ENCODE measurements at regions not wholly inside any gene's neighbourhood (a gene's known extent, or its start where the extent isn't known, plus 50 kb on each side); places are given as distances from the start of the nearest gene placed in this dataset.
"Not testable (repeated sequence)": the region's sequence is repeated elsewhere in the genome, so short reads cannot be mapped to it uniquely, and the experiment has no call there.

DNA sequence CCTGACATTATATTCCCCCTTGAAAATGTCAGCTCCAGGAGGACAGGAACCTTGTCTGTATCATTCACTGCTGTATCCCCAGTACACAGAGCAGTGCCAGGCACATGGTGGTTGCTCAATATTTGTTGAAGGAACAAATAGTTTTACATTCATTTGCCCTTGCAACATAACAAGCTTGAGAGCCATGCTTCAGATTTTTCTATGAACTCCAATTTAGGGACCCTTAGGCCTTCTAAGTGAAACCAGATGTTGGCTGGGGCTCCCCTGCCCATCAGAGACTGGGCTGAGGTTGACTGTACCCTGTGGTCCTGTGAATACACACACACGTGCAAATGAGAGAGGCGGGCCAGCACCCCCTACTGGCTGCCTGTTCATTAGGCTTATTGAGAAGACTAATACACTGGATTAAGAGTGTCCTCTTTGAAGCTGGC lies 214.9 kb upstream of the WWC1 start:
- DNase-seq = no peak

DNA sequence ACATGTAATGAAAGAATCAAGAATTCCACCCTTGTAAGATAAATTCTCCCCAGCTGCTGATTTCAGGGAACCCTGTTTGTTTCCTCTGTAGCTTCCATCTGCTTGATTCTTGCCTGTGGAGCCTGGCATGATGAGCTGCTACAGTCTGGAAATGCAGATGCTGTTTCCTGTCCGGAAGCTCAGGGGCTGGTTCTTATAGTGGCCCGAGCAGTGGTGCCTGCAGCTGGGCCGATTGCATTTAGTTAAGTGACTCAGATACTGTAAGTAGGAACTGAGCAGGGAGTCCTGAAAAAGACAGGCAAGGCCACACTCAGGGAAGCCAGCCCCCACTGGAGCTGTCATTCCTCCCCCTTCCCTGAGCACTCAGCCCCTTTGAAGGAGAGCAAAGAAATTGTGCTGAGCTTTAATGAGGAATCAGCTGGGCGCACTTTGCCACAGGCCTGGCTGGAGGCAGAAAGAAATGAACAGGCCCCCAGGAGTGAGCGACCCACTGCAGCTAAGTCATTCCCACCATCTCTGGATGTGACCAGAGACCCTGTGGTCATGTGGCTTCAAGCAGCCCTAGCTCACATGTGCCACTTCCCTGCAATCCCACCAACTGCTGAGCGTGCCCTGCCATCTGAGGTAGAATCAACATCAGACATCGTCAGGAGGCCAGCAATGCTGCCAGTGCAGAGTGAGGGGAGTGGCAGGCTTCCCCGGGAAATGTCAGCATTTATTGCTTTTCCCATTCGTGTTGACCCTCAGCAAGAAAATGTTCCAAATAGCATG lies 206.0 kb upstream of the WWC1 start:
- DNase-seq = no peak

DNA sequence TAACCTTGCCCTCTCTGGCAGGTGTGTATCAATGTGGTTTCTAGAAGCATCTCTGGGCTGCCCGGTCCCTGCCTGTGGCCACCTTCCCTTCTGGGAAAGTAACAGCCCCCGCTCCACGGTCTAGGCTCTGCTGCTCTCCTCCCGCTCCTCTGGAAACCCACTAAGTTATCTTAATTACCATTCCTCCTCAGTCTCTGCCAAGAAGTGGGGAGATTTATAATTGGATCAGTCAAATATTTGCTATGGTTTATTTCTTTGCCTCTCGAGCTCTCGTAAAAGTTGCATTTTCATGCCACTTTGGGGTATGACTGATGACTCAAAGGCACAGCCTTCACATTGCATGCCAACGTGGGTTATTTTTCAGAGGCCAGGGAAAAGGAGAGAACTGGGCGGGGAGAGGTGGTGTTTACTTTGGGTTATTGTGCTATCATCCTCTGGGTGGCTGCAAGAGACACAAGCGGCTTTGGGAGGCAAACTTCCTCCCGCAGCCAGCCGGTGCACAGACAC lies 205.3 kb upstream of the WWC1 start:
- no peak for DNase-seq

DNA sequence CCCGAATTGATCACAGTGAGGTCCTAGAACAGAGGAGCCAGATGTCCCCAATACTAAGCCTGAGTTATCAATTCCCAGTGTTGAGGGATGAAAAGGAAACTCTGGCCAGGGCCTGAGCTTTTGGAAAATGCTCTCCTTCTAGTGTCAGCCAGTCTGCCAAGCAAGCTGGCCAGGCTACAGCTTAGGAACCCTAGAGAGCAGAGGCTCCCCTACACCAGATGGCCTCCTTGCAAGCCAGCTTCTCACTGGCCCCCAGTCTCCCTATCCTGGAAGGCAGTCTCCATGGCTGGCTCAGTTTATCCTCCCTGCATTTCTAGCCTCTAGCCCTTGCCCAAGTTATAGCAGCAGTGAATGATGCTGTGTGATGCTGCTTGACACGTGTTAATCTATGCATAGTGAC lies 204.7 kb upstream of the WWC1 start:
- no peak for DNase-seq

DNA sequence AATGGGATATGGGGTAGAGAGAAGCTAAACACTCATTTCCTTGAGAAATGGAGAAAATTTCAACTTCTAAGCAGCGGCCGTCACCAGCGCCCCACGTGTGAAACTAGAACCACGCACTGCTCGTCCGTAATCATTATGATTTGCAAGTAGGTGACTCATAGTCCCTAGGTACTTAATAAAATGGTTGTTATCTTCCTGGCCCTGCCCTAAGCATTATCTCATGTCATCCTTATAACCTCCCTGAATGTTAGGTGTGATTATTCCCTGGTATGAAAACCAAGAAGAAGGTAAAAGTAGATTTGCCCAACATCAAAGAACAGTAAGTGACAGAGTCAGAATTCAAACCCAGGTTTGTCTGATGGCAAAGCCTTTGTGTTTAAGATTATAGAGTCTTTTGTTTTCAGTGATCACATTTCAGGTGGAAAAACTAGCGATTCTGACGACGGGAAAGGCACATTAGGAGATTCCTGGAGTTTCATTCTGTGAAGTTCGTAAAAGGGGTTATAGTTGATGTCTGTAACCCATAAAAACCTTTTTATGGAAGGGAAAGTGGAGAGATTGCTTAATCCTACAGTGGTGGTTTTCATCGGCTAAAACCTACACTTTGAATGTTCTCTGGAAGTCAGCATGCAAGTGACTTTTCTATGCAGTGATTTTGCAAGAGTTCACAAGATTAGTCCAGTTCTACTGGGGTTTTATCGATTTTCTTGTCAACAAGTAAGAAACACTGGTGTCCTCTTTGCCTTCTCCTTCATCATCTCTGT lies 202.9 kb upstream of the WWC1 start:
- no peak for DNase-seq

DNA sequence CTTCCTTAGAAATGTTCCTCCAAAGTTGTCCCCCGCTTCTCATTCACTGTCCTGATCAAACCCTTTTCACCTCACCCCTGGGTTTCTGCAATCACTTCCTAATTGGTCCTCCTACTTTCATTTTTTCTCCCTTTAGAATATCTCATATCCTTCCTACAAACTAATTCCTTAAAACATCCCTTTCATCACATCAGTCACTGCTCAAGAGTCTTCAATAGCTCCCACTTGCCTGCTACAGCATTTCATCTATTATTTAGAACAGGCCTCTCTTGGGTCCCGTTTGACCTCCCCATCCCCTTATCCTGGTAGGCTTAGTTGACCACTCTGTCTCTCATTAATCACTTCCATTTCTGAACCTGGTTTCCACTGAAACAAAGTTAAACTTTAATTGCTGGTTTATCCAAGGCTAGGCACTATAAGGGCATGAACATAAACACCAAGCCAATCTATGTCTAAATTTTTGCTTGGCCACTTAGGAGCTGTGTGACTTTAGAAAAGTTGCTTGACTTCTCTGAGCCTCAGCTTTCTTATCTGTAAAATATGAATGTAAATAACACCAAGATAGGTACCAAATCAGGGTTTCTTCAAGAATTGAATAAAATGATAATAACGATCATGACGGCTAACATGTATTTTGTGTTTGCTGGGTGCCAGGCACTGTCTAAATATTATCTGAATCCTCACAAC lies 202.1 kb upstream of the WWC1 start:
- DNase-seq = no peak

DNA sequence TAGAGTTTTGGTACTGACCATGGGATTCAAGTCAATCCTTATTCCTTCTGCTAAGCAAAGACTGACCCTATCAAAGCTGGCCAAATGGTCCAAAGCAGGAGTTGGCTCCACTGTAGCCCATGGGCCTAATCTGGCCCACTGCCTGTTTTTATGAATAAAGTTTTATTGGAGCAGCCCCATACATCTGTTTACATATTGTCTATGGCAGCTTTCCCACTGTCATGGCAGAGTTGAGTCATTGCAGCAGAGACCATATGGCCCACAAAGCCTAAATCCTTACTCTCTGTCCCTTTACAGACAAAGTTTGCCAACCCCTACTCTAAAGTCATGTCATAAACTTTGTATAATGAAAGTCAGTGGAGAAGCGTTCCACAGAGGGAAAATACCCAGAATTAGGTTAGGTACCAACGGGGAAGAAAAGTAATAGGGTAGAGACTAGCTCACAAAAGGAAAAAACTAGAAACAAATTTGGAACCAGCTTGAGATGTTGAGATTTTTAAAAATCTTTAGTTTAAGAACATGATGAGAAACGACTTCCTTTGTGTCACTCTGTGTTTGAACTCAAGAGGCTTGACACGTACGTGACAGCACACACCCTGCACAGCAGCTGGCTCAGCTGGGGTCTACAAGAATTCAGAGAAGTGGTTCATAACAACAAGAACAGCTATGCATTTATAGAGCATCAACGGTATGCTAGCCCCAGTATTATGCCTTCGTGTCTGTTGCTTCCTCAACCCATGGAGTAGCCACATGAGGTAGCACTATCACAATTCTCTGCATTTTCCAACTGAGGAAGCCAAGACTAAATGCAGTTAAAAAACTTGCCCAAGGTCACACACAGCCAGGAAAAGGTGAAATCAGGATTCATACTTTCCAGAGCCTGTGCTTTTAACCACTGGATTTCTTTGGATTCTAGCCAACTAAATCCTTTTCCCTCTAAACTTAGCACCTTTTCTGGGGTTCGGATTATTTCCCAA lies 198.9 kb upstream of the WWC1 start:
- no peak for DNase-seq

DNA sequence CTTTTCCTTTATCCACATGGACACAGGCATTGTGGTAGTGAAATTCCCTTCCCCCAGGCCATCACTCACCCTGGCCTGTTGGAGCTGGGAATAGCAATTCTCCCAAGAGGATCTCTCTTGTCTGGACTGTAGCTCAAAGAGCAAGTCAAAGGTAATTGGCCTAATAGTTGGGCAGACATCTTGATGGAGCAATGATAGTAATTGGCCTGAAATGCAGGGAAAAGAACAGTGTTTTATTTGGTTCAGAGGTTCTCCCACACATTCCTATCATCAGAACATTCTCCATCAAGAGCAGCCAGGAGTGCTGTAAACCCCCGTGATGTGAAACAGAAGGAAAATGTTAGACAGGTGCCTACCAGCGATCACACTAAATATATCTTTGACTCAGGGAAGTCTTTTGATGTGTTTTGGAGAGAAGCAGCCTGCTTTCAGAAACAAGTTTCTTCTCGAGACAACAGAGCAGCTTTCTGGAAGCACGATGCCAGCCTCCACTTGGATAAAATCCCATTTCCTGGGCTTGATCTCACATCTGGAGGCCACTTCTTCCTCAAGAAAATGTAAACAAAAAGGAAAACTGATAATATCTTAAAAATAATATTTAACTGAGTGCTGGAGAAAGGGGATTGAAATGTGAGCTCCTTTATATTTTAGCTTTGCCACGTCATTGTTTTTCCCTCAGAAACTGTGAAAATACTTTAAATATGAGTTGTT lies 198.1 kb upstream of the WWC1 start:
- DNase-seq = no peak

DNA sequence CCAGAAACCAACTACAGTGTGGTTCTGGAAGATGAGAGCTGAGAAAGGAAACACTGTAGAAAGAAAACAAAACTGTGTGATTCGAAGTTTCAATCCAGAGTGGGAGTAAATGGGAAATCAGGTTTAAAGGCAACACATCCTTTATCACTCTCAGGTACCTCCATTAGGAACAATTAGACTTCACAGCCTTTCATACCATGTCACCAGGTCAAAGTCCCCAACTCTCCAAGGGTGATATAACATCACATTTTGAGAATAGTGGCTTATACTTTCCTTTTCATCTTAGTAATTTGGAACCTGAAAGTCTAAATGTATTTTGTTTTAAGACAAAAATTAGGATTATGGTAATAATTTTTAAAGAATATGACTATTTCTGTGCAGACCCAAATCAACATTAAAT lies 194.9 kb upstream of the WWC1 start:
- no peak for DNase-seq

DNA sequence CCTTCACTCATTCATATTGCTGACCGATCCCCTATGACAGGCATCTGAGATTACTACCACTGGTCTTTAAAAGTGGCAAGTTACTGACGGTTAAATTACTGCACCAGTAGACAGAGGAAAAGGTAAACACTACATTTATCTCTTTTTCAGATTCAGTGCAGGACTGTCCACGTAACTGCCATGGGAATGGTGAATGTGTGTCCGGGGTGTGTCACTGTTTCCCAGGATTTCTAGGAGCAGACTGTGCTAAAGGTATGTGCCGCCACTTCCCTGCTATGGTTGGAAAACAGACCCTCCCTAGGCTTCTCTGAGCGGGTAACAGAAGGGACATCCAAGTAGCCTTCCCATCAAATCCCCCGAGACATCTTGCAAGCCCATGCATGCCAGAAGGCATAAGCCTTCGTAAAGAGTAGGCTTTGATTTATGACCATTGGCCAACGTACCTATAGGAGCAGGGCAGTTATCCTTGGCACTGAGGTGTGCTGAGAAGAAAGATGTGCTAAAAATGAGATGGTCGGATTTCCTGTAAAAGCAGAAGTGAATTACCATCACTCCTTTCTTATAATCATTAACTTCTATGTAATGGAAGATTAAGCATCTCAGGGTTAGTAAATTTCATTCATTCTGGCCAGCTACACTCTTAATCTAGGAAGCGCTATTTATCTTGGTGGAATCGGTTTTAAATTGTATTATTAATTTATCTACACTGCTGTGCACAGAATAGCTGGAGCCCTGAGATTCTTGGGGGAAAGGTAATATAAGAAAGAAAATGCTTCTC lies 193.4 kb upstream of the WWC1 start:
- no peak for DNase-seq

DNA sequence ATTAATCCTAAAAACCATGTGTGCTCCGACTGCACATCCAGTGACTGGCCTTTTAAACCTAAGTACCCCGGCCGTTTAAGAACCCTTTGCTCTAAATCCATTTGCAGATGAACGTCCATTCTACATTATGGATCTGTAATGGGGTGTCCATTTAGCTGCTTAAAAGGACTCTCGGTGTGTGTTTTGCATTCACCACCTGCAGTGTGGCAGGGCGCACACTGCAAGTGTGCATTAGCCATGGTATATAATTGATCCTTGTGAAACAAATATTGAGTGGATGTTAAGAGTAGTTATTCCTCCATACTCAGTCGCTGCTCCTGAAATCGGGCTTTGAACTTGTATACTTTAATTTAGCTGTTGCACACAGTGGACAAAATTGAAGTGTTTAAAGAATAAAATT lies 190.1 kb upstream of the WWC1 start:
- no peak for DNase-seq

DNA sequence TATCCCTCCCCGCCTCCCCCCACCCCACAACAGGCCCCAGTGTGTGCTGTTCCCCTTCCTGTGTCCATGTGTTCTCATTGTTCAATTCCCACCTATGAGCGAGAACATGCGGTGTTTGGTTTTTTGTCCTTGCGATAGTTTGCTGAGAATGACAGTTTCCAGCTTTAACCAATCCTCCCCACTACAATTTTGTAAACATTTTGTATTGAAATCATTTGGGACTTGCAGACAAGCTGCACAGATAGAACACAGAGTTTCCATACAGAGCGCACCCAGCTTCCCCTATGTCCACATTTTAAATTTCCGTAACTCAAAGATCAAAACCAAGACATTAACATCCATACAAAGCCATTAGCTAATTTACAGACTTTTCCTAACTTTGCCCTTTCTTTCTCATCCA lies 188.4 kb upstream of the WWC1 start:
- not testable (repeated sequence) for DNase-seq

DNA sequence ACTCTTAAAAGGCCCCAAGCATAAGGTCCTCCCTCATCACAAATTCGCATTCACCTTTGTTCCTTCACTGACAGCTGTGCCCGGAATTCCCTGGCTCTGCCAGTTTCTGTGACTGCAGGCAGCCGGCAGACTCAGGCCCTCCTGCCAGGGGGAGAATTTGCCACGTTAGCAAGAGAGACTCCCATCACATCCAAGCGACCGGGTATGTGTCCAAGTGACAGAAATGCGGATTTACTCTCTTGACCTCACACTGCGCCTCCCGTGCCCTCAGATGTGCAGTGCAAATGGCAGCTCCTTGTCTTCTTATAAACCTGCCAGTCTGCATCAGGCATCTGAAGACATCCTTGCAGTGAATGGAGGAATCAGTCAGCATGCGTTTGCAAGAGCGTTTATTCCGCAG lies 187.1 kb upstream of the WWC1 start:
- no peak for DNase-seq

DNA sequence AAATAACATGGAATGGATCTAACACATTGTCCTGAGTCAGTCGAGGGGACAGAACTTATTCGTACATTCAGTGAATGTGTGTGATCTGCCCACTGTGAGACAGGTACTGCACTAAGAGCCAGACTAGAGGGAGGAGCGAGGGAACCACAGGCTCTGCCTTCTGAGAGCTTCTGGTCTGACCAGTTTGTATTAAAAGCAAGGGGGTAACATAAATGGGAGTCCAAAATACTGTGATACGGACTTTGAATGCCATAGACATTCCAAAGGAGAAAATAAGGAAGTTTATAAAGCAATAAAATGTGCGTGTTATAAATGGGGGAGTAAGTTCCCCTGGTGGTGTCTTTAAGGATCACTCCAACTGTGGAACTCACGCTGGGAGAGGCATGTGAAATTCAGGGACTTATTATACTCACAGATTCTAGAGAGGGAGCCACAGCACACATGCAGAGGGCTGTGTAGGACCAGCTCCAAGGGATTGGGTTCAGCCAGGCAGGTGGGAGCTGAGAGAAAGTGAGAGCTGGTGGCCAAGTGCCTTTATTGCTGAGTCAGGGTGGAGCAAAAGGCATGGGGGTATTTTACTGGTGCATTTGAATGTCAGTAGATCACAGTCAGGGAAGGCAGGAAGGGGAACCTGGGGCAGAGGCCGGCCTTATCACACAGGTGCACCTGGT lies 186.5 kb upstream of the WWC1 start:
- DNase-seq = no peak

DNA sequence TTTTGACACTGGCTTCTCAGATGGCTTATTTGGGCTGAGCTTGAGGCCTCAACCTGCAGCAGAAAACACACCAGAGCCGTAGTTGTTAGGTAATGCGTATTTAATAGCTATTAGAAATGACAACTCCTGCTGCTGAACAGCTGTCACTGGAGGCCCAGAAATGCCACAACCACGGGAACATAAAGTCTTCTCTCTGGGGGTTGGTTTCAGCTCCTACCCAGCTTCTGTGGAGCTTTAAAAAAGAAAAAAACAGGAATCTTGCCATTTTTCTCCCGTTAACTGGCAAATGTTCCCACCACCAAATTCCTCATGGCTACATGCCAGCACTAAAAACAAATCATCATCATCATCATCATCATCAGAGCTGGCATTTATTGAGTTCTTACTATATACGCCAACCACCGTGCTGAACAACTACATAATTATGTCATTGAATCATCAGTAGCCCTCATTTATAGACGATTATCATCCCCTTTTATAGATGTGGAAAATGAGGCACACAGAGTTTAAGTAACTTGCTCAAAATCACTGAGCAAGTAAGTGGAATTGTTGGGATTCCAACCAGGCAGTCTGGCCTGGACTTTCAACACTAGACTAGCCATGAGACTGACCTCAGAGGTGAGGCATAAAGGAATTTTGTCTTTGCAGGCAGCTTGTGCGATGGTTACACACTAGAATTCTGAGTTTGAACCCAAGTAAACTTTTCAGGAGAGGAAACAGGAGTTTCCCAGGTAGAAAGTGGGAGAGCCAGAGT lies 185.3 kb upstream of the WWC1 start:
- DNase-seq = no peak

DNA sequence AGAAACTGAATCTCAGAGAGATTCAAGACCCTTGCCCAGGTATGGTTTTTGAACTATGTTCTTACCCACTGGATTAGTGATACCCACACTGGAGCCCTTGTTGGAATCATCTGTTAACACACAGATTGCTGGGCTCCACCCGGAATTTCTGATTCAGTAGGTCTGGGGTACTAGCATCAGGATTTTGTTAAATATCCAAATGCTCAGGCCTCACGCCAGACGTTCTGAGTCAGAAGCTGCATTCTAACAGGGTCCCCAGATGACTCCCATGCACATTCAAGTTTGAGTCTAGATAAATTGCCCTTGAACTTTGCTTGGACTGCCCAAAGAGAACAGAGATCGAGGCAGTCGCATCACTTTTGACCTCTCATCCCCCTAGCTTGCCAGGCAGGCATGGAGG lies 182.0 kb upstream of the WWC1 start:
- DNase-seq = no peak

DNA sequence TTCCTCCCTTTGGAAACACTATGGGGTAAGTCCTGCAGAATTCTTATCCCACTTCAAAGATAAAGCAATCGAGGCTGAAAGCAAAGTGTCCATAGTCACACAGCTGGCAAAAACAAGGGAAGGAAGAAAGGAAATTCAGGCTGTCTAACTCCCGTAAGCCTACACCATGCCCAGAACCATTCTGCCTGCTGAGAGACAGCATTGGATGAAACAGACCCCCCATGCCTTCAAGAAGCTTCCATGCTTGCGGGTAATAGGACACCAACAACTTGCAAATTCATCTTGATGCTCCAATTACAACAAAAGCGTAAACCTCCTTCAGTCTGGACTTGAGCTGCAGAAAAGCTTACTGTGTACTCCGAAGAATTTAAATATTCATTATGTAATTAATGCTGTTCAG lies 181.1 kb upstream of the WWC1 start:
- DNase-seq = no peak

DNA sequence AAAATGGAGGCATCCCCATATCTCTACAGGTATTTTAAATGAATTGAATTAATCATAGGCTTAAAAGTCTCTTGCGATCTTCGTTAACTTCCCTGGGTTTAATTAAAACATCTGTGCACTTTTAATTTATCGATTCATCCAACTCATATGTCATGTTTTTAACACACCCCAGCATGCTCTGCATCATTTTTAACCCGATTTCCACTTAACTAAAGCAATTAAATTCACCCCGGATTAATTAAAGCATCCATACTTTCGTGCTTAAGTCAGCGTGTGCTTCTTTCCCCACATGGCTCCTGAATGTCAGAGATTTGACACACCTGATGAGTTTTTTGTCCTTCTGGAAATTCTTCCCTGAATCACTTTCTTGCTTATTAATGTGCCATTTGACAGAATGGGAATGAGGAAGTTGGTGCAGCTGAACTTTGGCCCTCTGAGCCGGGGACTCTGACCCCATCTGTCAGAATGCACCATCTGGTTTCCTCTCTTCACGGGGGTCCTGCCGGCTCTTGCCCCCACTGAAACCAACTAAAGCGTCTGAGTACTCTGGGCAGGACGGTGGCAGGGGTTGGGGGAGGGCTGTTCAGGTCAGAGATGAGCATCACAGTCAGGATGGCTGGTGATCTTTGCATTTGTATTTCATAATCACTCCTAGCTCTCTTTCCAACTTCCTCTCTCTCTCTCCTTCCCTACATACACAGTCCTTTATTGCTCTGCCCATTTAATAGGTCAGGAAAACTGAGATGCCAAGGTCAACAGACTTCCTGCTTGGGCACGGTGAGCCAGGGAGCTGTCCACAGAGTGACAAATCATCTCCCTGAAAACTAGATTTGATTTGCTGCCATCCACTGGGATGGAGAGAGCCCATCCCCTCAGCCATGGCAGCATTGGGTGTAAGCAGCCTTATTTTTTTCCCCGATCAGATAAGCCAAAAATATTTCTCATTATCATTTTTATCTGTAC lies 180.3 kb upstream of the WWC1 start:
- no peak for DNase-seq

Data from dermis blood vessel endothelial cell (primary cell).